KMS-11 (cell line): ENCODE measurements at regions not wholly inside any gene's neighbourhood (a gene's known extent, or its start where the extent isn't known, plus 50 kb on each side); places are given as distances from the start of the nearest gene placed in this dataset.

Experiments used
- H2AFZ ChIP-seq: fragments of 200-600 bp; sonication (generic); 2 replicates; pipeline ENCODE4 v1.6.1; 2016; ENCODE audit warnings: antibody characterized with exemption, mixed run types, low read depth
- H3K27ac ChIP-seq: fragments of 200-600 bp; sonication (generic); 2 replicates; pipeline ENCODE4 v1.6.1; 2016; ENCODE audit warnings: mild to moderate bottlenecking, mixed run types
- H3K27me3 ChIP-seq: fragments of 200-600 bp; sonication (generic); 2 replicates; pipeline ENCODE4 v1.6.1; 2017; ENCODE audit warnings: mild to moderate bottlenecking, low read depth, mixed run types, moderate library complexity; ENCODE audit not compliant: insufficient read depth
- H3K36me3 ChIP-seq: fragments of 200-600 bp; sonication (generic); 2 replicates; pipeline ENCODE4 v1.6.1; 2017; ENCODE audit warnings: mild to moderate bottlenecking, mixed run types; ENCODE audit not compliant: insufficient read depth
- H3K4me1 ChIP-seq: fragments of 200-600 bp; sonication (generic); 2 replicates; pipeline ENCODE4 v1.6.1; 2016; ENCODE audit warnings: mild to moderate bottlenecking, low read depth, mixed run types; ENCODE audit not compliant: poor library complexity, severe bottlenecking
- H3K4me2 ChIP-seq: fragments of 200-600 bp; sonication (generic); 2 replicates; pipeline ENCODE4 v1.7.0; 2016; ENCODE audit warnings: mild to moderate bottlenecking, mixed run types
- H3K4me3 ChIP-seq: fragments of 200-600 bp; sonication (generic); IDR thresholded peaks from 2 replicates; pipeline ENCODE4 v1.6.1; 2017; ENCODE audit warnings: low read depth, low read length, mixed read lengths; ENCODE audit not compliant: insufficient read depth
- H3K79me2 ChIP-seq: fragments of 200-600 bp; sonication (generic); 2 replicates; pipeline ENCODE4 v1.6.1; 2016; ENCODE audit warnings: low read depth, mixed run types; ENCODE audit not compliant: insufficient read depth
- H3K9ac ChIP-seq: fragments of 200-600 bp; sonication (generic); 2 replicates; pipeline ENCODE4 v1.6.1; 2016; ENCODE audit warnings: mild to moderate bottlenecking, mixed run types
- H4K20me1 ChIP-seq: fragments of 200-600 bp; sonication (generic); 2 replicates; pipeline ENCODE4 v1.6.1; 2016; ENCODE audit warnings: mild to moderate bottlenecking, mixed run types; ENCODE audit not compliant: insufficient read depth
- TF ChIP-seq, protein P1 (sequence below): fragments of 200-600 bp; sonication (generic); conservative IDR thresholded peaks from 2 replicates; pipeline ENCODE4 v1.6.1; 2017; ENCODE audit warnings: low read depth, mild to moderate bottlenecking, antibody characterized with exemption, low read length, moderate library complexity, mixed read lengths

- Histone ChIP-seq H3K27ac (no peak overlapping the region), H3K4me1 (no peaks in the 10 kb centered on the region), H4K20me1 (no peaks in the 10 kb centered on the region), H3K36me3 (no peaks in the 10 kb centered on the region), H3K79me2 (no peaks in the 10 kb centered on the region), H3K27me3 (no peaks in the 10 kb centered on the region), H3K4me3 (no peak overlapping the region), H2AFZ (no peak overlapping the region), H3K4me2 (no peak overlapping the region), H3K9ac (no peak overlapping the region)
- TF ChIP-seq, protein P1, sequence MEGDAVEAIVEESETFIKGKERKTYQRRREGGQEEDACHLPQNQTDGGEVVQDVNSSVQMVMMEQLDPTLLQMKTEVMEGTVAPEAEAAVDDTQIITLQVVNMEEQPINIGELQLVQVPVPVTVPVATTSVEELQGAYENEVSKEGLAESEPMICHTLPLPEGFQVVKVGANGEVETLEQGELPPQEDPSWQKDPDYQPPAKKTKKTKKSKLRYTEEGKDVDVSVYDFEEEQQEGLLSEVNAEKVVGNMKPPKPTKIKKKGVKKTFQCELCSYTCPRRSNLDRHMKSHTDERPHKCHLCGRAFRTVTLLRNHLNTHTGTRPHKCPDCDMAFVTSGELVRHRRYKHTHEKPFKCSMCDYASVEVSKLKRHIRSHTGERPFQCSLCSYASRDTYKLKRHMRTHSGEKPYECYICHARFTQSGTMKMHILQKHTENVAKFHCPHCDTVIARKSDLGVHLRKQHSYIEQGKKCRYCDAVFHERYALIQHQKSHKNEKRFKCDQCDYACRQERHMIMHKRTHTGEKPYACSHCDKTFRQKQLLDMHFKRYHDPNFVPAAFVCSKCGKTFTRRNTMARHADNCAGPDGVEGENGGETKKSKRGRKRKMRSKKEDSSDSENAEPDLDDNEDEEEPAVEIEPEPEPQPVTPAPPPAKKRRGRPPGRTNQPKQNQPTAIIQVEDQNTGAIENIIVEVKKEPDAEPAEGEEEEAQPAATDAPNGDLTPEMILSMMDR: no peak
Measured at GRCh38 chr5:126062398-126063221, 360.6 kb upstream of the GRAMD2B start.

- Histone ChIP-seq H4K20me1 (no peaks in the 10 kb centered on the region), H2AFZ (no peak overlapping the region), H3K9ac (no peak overlapping the region), H3K4me1 (no peaks in the 10 kb centered on the region), H3K36me3 (no peaks in the 10 kb centered on the region), H3K27ac (no peak overlapping the region), H3K4me3 (no peak overlapping the region), H3K4me2 (no peak overlapping the region), H3K79me2 (no peaks in the 10 kb centered on the region), H3K27me3 (no peaks in the 10 kb centered on the region)
- TF ChIP-seq, protein P1: no peak
Measured at GRCh38 chr5:126065061-126065460, 358.1 kb upstream of the GRAMD2B start.

DNA sequence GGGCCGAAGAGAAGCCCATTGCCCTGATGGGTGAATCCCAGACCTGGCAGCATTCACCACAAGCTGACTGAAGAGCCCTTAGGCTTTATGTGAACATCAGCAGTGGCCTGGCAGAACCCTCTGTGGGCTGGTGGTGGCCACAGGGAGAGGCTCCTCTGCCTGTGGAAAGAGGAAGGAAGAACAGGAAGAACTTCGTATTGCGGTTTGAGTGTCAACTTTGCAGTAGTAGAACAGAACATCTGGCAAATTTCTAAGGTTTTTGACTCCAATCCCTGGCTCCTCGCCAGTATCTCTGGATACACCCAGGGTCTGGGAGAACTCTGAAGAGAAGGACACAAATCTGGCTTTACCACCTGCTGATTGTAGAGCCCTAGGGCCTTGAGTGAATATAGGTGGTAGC is 356.4 kb upstream of the GRAMD2B start:
- TF ChIP-seq, protein P1: no peak
- Histone ChIP-seq H3K4me3 (no peak overlapping the region), H2AFZ (no peak overlapping the region), H3K9ac (no peak overlapping the region), H3K4me1 (no peaks in the 10 kb centered on the region), H3K4me2 (no peak overlapping the region), H3K36me3 (no peaks in the 10 kb centered on the region), H3K27me3 (no peaks in the 10 kb centered on the region), H3K79me2 (no peaks in the 10 kb centered on the region), H4K20me1 (no peaks in the 10 kb centered on the region), H3K27ac (no peak overlapping the region)

DNA sequence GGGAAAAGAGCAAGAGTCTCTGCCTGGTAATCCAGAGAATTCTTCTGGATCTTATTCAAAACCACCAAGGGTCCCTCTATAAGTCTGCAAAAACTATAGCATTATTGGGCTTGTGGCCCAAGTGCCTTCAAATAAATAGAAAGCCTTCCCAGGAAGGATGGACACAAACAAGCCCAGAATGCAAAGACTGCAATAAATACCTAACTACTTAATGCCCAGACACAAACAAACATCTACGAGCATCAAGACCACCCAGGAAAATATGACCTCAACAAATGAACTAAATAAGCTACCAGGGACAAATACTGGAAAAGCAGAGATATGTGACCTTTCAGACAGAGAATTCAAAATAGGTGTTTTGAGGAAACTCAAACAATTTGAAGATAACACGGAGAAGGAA is 355.8 kb upstream of the GRAMD2B start:
- TF ChIP-seq, protein P1: no peak
- no peaks in the 10 kb centered on the region for H3K27me3 ChIP-seq
- no peak overlapping the region for H2AFZ ChIP-seq
- H3K4me3 ChIP-seq: no peak overlapping the region
- no peaks in the 10 kb centered on the region for H3K36me3 ChIP-seq
- H3K79me2 ChIP-seq: no peaks in the 10 kb centered on the region
- no peak overlapping the region for H3K9ac ChIP-seq
- H4K20me1 ChIP-seq: no peaks in the 10 kb centered on the region
- no peak overlapping the region for H3K4me2 ChIP-seq
- H3K27ac ChIP-seq: no peak overlapping the region
- H3K4me1 ChIP-seq: no peaks in the 10 kb centered on the region
